Loucy (cell line): ENCODE measurements at regions not wholly inside any gene's neighbourhood (a gene's known extent, or its start where the extent isn't known, plus 50 kb on each side); places are given as distances from the start of the nearest gene placed in this dataset.

Source experiments
- EZH2phosphoT487 ChIP-seq: fragments of 200-600 bp; IDR thresholded peaks from 2 replicates; pipeline ENCODE4 v1.6.1; 2018; ENCODE audit warnings: antibody characterized with exemption, mild to moderate bottlenecking, moderate library complexity, borderline replicate concordance
- TF ChIP-seq, protein P1 (sequence below): fragments of 200-600 bp; sonication (generic); conservative IDR thresholded peaks from 2 replicates; pipeline ENCODE4 v1.5.1; 2014; ENCODE audit warnings: mild to moderate bottlenecking, antibody characterized with exemption, low read length

DNA sequence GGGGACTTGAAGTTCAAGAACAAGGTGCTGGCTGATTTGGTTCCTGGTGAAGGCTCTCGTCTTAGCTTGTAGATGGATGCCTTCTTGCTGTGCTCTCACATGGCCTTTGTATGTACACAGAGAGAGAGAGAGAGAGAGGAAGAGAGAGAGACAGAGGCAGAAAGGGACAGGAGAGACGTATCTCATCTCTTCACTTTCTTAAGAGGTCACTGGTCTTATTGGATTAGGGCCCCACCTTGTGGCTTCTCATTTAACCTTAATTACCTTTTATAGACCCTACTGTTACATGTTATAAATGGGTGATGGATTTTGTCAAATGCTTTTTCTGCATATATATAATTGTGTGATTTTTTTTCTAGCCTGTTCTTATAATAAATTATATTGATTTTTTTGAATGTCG lies 1444.2 kb downstream of the ADGRL3 start:
- TF ChIP-seq, protein P1, sequence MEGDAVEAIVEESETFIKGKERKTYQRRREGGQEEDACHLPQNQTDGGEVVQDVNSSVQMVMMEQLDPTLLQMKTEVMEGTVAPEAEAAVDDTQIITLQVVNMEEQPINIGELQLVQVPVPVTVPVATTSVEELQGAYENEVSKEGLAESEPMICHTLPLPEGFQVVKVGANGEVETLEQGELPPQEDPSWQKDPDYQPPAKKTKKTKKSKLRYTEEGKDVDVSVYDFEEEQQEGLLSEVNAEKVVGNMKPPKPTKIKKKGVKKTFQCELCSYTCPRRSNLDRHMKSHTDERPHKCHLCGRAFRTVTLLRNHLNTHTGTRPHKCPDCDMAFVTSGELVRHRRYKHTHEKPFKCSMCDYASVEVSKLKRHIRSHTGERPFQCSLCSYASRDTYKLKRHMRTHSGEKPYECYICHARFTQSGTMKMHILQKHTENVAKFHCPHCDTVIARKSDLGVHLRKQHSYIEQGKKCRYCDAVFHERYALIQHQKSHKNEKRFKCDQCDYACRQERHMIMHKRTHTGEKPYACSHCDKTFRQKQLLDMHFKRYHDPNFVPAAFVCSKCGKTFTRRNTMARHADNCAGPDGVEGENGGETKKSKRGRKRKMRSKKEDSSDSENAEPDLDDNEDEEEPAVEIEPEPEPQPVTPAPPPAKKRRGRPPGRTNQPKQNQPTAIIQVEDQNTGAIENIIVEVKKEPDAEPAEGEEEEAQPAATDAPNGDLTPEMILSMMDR: peak; percentile 64
- no peak for TF ChIP-seq EZH2phosphoT487
